ENCODE measurements at regions not wholly inside any gene's neighbourhood (a gene's known extent, or its start where the extent isn't known, plus 50 kb on each side); places are given as distances from the start of the nearest gene placed in this dataset.

GRCh38 chr1:195516036-195516435 is 1092.2 kb downstream of the KCNT2 start:
- Histone ChIP-seq H3K27ac (ENCODE audit: low read depth, low read length) (no peak overlapping the region), H3K9ac (ENCODE audit: low read length) (no peak overlapping the region), H3K4me1 (ENCODE audit: control insufficient read depth, insufficient read depth, low read length) (no peaks in the 10 kb centered on the region), H3K27me3 (ENCODE audit: control insufficient read depth, insufficient read depth, low read length) (no peaks in the 10 kb centered on the region), H3K36me3 (ENCODE audit: control insufficient read depth, insufficient read depth, low read length) (no peaks in the 10 kb centered on the region), H3K4me3 (ENCODE audit: low read length) (no peak overlapping the region)

DNA sequence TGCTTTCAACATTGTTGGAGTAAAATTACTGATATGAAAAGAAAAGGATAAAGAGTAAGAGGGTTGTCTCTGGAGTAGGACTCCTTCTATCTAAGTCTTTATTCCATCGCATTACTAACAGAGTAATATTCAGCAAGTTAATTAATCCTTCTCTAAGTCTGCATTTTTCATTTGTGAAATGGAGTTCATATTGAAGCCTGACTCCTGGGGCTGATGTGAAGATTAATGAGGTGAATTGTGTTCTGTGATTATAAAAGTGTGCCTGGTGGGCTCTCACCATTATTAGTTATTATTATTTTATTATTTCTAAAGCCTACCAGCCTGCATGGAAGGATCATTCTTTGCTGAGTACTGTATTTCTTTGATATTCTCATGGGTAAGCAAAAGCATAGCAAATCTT is 1096.7 kb downstream of the KCNT2 start:
- Histone ChIP-seq H3K27ac (ENCODE audit: low read depth, low read length) (no peak overlapping the region), H3K27me3 (ENCODE audit: control insufficient read depth, insufficient read depth, low read length) (no peaks in the 10 kb centered on the region), H3K4me3 (ENCODE audit: low read length) (no peak overlapping the region), H3K4me1 (ENCODE audit: control insufficient read depth, insufficient read depth, low read length) (no peaks in the 10 kb centered on the region), H3K9ac (ENCODE audit: low read length) (no peak overlapping the region), H3K36me3 (ENCODE audit: control insufficient read depth, insufficient read depth, low read length) (no peaks in the 10 kb centered on the region)

DNA sequence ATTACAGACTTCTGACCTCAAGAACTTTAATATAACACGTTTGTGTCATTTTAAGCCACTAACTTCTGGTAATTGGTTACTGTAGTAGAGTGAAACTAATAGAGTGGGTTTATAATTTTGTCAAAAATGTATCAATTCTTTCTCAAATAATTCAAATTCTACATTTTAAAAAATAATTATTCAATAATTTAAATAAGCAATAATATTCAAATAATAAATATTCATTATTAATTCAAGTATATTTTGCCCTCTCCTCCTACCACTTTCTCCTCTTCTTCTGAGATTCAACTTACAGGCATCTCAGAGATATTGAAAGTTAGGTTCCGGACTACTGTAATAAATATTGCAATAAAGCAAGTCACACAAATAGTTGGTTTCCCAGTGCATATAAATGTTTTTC is 1107.1 kb downstream of the KCNT2 start:
- no peaks in the 10 kb centered on the region for H3K27me3 ChIP-seq (ENCODE audit: control insufficient read depth, insufficient read depth, low read length)
- no peak overlapping the region for H3K27ac ChIP-seq (ENCODE audit: low read depth, low read length)

DNA sequence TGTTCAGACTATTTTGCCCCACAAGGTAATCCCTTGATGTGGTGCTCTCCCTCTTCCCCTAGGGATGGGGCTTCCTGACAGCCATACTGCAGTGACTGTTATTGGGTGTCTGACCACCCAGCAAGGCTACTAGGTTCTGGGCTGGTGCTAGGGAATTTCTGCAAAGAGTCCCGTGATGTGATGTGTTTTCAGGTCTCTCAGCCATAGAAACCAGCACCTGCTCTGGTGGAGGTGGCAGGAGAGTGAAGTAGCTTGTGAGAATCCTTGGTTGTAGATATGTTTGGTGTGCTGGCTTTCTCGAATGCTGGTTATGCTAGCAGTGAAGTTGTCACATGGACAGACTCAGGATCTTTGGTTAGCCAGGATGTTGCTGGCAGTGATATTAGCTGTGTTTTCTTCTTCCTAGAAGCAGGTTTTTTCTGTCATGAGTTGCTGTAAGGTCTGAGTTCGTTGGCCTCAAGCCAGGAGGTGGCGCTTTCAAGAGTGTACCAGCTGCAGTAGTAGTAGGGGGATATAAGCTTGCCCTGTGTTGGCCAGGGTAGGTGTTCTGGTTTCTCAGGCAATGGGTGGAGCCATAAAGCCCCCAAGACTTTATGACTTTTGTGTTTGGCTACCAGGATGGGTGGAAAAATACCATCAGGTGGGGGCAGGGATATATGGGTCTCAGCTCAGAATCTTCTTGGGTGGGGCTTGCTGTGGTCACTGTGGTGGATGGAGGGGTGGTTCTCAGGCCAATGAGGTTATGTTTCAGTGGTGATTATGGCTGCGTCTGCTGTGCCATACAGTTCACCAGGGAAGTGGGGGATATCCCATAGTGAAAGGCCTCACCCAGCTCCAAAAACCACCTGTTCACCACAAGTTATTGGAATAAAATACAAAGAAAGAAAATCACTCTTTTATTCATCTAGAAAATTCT is 1112.3 kb downstream of the KCNT2 start:
- no peaks in the 10 kb centered on the region for H3K27me3 ChIP-seq (ENCODE audit: control insufficient read depth, insufficient read depth, low read length)
- H3K36me3 ChIP-seq (ENCODE audit: control insufficient read depth, insufficient read depth, low read length) = no peaks in the 10 kb centered on the region
- H3K4me3 ChIP-seq (ENCODE audit: low read length) = no peak overlapping the region
- no peaks in the 10 kb centered on the region for H3K4me1 ChIP-seq (ENCODE audit: control insufficient read depth, insufficient read depth, low read length)
- no peak overlapping the region for H3K9ac ChIP-seq (ENCODE audit: low read length)
- no peak overlapping the region for H3K27ac ChIP-seq (ENCODE audit: low read depth, low read length)

More for the DNA sequence above, 1107.1 kb downstream of the KCNT2 start:
- Histone ChIP-seq H3K4me1 (ENCODE audit: control insufficient read depth, insufficient read depth, low read length) (no peaks in the 10 kb centered on the region), H3K36me3 (ENCODE audit: control insufficient read depth, insufficient read depth, low read length) (no peaks in the 10 kb centered on the region), H3K9ac (ENCODE audit: low read length) (no peak overlapping the region), H3K4me3 (ENCODE audit: low read length) (no peak overlapping the region)

DNA sequence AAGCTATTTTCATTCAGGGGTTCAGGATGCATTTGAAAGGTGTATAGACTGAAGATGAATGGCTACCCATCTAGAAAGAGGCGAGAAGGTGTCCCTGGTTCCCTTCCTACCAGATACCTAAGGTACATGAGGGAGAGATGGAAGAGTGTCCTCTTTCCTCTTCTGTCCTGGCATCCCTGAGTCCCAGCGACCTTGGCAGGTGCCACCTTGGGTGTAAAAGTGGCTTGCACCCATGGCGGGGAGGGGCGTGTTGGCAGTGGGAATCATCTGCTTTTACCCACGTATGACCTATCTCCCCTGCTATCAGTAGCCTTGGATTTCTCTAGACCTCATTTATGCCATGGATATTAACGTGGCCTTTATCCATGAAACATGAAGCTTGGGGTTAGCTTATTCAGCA is 1126.1 kb downstream of the KCNT2 start:
- H3K9ac ChIP-seq (ENCODE audit: low read length) = no peak overlapping the region
- no peak overlapping the region for H3K27ac ChIP-seq (ENCODE audit: low read depth, low read length)
- H3K36me3 ChIP-seq (ENCODE audit: control insufficient read depth, insufficient read depth, low read length) = no peaks in the 10 kb centered on the region
- H3K27me3 ChIP-seq (ENCODE audit: control insufficient read depth, insufficient read depth, low read length) = no peaks in the 10 kb centered on the region
- no peaks in the 10 kb centered on the region for H3K4me1 ChIP-seq (ENCODE audit: control insufficient read depth, insufficient read depth, low read length)
- H3K4me3 ChIP-seq (ENCODE audit: low read length) = no peak overlapping the region

GRCh38 chr1:195481293-195481692 is 1126.9 kb downstream of the KCNT2 start:
- Histone ChIP-seq H3K27ac (ENCODE audit: low read depth, low read length) (no peak overlapping the region), H3K9ac (ENCODE audit: low read length) (no peak overlapping the region), H3K36me3 (ENCODE audit: control insufficient read depth, insufficient read depth, low read length) (no peaks in the 10 kb centered on the region), H3K27me3 (ENCODE audit: control insufficient read depth, insufficient read depth, low read length) (no peaks in the 10 kb centered on the region), H3K4me1 (ENCODE audit: control insufficient read depth, insufficient read depth, low read length) (no peaks in the 10 kb centered on the region), H3K4me3 (ENCODE audit: low read length) (no peak overlapping the region)

DNA sequence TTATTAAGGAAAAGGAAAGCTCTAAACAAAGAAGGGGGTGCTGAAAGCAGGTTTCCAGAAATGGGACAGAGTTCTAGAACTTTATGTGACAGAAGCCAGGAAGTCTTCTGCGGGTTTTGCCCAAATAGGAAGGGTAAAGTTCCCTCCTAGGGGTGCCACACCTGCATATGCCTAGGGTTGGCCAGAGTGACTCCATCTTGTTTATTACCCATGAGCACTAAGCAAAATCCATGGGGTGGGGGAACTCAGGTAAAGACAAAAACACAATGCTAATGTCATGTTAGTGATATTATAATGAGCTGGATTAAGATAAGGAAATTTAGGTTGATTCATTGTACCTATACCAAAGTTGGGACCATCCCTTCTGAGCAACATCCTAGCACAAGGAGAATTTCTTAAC is 1132.7 kb downstream of the KCNT2 start:
- Histone ChIP-seq H3K4me1 (ENCODE audit: control insufficient read depth, insufficient read depth, low read length) (no peaks in the 10 kb centered on the region), H3K9ac (ENCODE audit: low read length) (no peak overlapping the region), H3K4me3 (ENCODE audit: low read length) (no peak overlapping the region), H3K27ac (ENCODE audit: low read depth, low read length) (no peak overlapping the region), H3K36me3 (ENCODE audit: control insufficient read depth, insufficient read depth, low read length) (no peaks in the 10 kb centered on the region), H3K27me3 (ENCODE audit: control insufficient read depth, insufficient read depth, low read length) (no peaks in the 10 kb centered on the region)

DNA sequence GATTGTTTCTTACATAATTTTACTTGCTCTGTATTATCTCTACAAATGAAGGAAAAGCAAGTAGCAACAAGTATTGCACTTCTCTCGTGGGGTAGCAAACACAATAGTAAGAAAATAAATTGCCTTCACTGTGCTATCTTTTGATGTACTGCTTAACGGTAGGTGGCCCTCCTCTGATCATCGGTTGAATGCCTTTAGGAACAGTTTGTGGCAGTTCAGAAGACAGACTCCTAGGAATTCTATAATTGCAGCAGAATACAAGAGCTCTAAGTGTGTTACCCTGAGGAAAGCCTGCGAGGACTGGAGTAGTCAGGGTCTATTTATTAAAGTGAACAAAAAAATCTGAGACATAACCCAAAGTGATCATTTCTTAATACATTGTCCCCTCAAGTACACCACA is 1135.9 kb downstream of the KCNT2 start:
- Histone ChIP-seq H3K27me3 (ENCODE audit: control insufficient read depth, insufficient read depth, low read length) (no peaks in the 10 kb centered on the region), H3K9ac (ENCODE audit: low read length) (no peak overlapping the region), H3K4me1 (ENCODE audit: control insufficient read depth, insufficient read depth, low read length) (no peaks in the 10 kb centered on the region), H3K27ac (ENCODE audit: low read depth, low read length) (no peak overlapping the region), H3K4me3 (ENCODE audit: low read length) (no peak overlapping the region), H3K36me3 (ENCODE audit: control insufficient read depth, insufficient read depth, low read length) (no peaks in the 10 kb centered on the region)

GRCh38 chr1:195466639-195467038 is 1141.6 kb downstream of the KCNT2 start:
- Histone ChIP-seq H3K4me3 (ENCODE audit: low read length) (no peak overlapping the region), H3K9ac (ENCODE audit: low read length) (no peak overlapping the region), H3K36me3 (ENCODE audit: control insufficient read depth, insufficient read depth, low read length) (no peaks in the 10 kb centered on the region), H3K27ac (ENCODE audit: low read depth, low read length) (no peak overlapping the region), H3K4me1 (ENCODE audit: control insufficient read depth, insufficient read depth, low read length) (no peaks in the 10 kb centered on the region), H3K27me3 (ENCODE audit: control insufficient read depth, insufficient read depth, low read length) (no peaks in the 10 kb centered on the region)

DNA sequence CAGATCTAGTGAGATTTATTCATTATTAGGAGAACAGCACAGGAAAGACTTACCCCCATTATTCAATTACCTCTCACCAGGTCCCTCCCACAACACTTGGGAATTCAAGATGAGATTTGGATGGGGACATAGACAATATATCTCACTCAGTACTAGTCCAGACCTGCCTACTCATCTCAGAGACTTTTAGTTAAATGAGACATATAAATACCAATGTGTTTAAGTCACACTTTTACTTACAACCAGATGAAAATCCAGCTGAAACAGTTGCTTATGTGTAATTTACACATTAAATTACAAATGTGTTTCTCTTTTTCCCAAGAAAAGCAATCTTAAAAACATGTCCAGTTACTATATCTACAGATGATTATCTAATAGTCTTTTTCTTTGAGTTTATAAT is 1145.6 kb downstream of the KCNT2 start:
- H3K4me3 ChIP-seq (ENCODE audit: low read length) = no peak overlapping the region
- H3K9ac ChIP-seq (ENCODE audit: low read length) = no peak overlapping the region
- H3K27me3 ChIP-seq (ENCODE audit: control insufficient read depth, insufficient read depth, low read length) = no peaks in the 10 kb centered on the region

DNA sequence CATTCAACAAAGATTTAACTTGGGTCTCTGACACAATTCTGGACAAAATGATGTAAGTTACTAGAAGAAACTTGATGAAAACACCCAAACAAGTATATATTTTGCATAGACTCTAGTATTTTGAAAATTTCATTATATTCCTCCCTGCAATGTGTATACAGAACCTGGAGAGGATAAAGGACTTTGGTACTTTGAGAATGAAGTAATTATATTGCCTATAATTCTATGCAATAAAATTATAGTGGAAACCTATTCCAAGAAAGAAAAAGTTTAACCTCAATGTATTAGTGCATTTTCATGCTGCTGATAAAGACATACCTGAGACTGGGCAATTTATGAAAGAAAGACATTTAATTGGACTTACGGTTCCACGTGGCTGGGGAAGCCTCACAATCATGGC is 1146.1 kb downstream of the KCNT2 start:
- Histone ChIP-seq H3K4me1 (ENCODE audit: control insufficient read depth, insufficient read depth, low read length) (no peaks in the 10 kb centered on the region), H3K36me3 (ENCODE audit: control insufficient read depth, insufficient read depth, low read length) (no peaks in the 10 kb centered on the region), H3K4me3 (ENCODE audit: low read length) (no peak overlapping the region), H3K27ac (ENCODE audit: low read depth, low read length) (no peak overlapping the region), H3K9ac (ENCODE audit: low read length) (no peak overlapping the region), H3K27me3 (ENCODE audit: control insufficient read depth, insufficient read depth, low read length) (no peaks in the 10 kb centered on the region)

More for the DNA sequence above, 1145.6 kb downstream of the KCNT2 start:
- Histone ChIP-seq H3K4me1 (ENCODE audit: control insufficient read depth, insufficient read depth, low read length) (no peaks in the 10 kb centered on the region), H3K27ac (ENCODE audit: low read depth, low read length) (no peak overlapping the region), H3K36me3 (ENCODE audit: control insufficient read depth, insufficient read depth, low read length) (no peaks in the 10 kb centered on the region)

DNA sequence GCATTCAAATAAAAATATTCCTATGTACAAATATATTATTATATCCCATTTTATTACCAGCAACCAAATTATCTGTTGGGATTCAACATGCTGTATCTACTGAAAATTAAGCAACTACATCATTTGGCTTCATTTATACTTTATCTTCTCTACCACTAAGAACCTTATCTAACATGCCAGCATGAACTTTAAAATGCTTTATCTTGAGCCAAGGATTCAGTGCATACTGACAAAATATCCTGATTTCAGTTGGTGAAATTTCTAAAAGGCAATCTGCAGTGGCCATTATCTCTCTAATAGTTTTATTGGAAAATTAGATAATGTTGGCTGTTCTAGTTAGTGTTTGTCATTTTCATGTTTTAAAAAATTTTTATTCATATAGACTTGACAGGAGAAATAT is 1149.9 kb downstream of the KCNT2 start:
- Histone ChIP-seq H3K36me3 (ENCODE audit: control insufficient read depth, insufficient read depth, low read length) (no peaks in the 10 kb centered on the region), H3K9ac (ENCODE audit: low read length) (no peak overlapping the region)

DNA sequence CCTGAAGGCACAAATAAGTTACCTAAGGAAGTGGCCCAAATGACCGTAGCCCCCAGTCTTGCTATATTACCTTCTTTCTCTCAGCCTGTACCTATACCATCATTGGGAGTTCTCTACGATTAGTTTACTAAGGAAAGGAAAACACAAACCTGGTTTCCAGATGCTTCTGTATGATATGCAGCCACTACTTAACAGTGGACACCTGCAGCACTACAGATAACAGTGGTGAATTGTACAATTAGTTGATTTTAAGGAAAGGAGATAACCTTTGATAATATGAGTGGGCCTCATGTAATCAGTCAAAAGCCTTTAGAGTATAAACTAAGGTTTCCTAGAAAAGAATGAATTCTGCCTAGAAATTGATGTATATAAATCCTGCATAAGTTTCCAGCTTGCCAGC is 1157.4 kb downstream of the KCNT2 start:
- Histone ChIP-seq H3K36me3 (ENCODE audit: control insufficient read depth, insufficient read depth, low read length) (no peaks in the 10 kb centered on the region), H3K27ac (ENCODE audit: low read depth, low read length) (no peak overlapping the region), H3K27me3 (ENCODE audit: control insufficient read depth, insufficient read depth, low read length) (no peaks in the 10 kb centered on the region), H3K9ac (ENCODE audit: low read length) (no peak overlapping the region), H3K4me3 (ENCODE audit: low read length) (no peak overlapping the region), H3K4me1 (ENCODE audit: control insufficient read depth, insufficient read depth, low read length) (no peaks in the 10 kb centered on the region)

More for the DNA sequence above, 1149.9 kb downstream of the KCNT2 start:
- Histone ChIP-seq H3K27me3 (ENCODE audit: control insufficient read depth, insufficient read depth, low read length) (no peaks in the 10 kb centered on the region), H3K4me3 (ENCODE audit: low read length) (no peak overlapping the region), H3K27ac (ENCODE audit: low read depth, low read length) (no peak overlapping the region), H3K4me1 (ENCODE audit: control insufficient read depth, insufficient read depth, low read length) (no peaks in the 10 kb centered on the region)
